ENCODE measurements at regions not wholly inside any gene's neighbourhood (a gene's known extent, or its start where the extent isn't known, plus 50 kb on each side); places are given as distances from the start of the nearest gene placed in this dataset.

DNA sequence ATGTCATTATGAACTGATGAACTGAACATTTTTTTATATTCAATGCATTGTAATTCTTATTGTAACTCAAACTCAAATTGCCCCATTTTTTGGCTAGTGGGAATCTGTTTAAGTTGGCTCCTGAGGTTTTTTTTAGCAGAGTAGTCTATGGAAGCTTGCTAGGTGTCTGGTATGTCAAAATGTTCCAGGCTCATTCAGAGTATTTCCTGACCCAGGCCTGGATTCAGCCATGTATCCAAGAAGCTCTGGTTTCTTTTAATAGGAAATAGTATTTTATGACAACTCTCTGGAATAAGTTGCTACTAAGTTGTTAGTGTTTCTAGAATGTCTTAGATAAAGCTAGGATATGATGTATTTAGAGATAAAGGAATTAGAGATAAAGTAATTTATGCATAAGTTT is 288.0 kb downstream of the ARL4A start:
- no peaks in the 10 kb centered on the region for H3K27me3 ChIP-seq (ENCODE audit: insufficient read depth, poor library complexity, severe bottlenecking)
- no peak for DNase-seq (ENCODE audit: low read depth in 1 of 2, low spot score in 1 of 2)
- TF ChIP-seq SPI1 (IDR thresholded peaks at IDR 0.05; ENCODE audit: borderline replicate concordance, low read depth): no peak
- TF ChIP-seq, protein P1, sequence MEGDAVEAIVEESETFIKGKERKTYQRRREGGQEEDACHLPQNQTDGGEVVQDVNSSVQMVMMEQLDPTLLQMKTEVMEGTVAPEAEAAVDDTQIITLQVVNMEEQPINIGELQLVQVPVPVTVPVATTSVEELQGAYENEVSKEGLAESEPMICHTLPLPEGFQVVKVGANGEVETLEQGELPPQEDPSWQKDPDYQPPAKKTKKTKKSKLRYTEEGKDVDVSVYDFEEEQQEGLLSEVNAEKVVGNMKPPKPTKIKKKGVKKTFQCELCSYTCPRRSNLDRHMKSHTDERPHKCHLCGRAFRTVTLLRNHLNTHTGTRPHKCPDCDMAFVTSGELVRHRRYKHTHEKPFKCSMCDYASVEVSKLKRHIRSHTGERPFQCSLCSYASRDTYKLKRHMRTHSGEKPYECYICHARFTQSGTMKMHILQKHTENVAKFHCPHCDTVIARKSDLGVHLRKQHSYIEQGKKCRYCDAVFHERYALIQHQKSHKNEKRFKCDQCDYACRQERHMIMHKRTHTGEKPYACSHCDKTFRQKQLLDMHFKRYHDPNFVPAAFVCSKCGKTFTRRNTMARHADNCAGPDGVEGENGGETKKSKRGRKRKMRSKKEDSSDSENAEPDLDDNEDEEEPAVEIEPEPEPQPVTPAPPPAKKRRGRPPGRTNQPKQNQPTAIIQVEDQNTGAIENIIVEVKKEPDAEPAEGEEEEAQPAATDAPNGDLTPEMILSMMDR (IDR thresholded peaks at IDR 0.05; ENCODE audit: insufficient read depth, low read length): no peak

DNA sequence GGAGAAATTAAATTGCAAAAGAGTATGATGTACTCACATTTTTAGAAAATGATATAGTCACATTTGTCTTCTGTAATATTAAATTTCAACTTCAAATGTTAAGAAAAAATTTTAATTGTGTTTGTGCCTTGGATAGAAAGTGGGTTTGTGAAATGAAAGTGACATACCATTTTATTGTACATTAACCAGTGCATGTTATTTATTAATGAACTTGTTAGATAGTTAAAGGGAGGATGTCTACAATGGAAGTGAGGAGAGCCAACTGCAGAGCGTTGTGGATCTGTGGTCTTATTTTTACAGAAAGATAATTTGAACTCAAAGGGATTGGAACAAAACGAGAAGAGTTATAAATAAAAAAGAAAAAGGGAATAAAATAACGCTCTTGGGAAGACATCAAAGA is 291.7 kb downstream of the ARL4A start:
- Histone ChIP-seq H3K27me3 (ENCODE audit: insufficient read depth, poor library complexity, severe bottlenecking) (no peaks in the 10 kb centered on the region), H3K27ac (replicated peaks) (no peak overlapping the region), H3K4me3 (replicated peaks; ENCODE audit: insufficient read depth, low read length) (no peak overlapping the region)
- DNase-seq (ENCODE audit: low read depth in 1 of 2, low spot score in 1 of 2): no peak
- TF ChIP-seq POLR2AphosphoS5 (IDR thresholded peaks at IDR 0.05; ENCODE audit: low read depth) (no peak), GABPA (IDR thresholded peaks at IDR 0.05; ENCODE audit: low read depth) (no peak), SPI1 (IDR thresholded peaks at IDR 0.05; ENCODE audit: borderline replicate concordance, low read depth) (no peak)
- TF ChIP-seq, protein P2, sequence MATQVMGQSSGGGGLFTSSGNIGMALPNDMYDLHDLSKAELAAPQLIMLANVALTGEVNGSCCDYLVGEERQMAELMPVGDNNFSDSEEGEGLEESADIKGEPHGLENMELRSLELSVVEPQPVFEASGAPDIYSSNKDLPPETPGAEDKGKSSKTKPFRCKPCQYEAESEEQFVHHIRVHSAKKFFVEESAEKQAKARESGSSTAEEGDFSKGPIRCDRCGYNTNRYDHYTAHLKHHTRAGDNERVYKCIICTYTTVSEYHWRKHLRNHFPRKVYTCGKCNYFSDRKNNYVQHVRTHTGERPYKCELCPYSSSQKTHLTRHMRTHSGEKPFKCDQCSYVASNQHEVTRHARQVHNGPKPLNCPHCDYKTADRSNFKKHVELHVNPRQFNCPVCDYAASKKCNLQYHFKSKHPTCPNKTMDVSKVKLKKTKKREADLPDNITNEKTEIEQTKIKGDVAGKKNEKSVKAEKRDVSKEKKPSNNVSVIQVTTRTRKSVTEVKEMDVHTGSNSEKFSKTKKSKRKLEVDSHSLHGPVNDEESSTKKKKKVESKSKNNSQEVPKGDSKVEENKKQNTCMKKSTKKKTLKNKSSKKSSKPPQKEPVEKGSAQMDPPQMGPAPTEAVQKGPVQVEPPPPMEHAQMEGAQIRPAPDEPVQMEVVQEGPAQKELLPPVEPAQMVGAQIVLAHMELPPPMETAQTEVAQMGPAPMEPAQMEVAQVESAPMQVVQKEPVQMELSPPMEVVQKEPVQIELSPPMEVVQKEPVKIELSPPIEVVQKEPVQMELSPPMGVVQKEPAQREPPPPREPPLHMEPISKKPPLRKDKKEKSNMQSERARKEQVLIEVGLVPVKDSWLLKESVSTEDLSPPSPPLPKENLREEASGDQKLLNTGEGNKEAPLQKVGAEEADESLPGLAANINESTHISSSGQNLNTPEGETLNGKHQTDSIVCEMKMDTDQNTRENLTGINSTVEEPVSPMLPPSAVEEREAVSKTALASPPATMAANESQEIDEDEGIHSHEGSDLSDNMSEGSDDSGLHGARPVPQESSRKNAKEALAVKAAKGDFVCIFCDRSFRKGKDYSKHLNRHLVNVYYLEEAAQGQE (IDR thresholded peaks at IDR 0.05; ENCODE audit: insufficient replicate concordance, low read depth): no peak
- TF ChIP-seq, protein P1 (IDR thresholded peaks at IDR 0.05; ENCODE audit: insufficient read depth, low read length): no peak

More for the DNA sequence above, 288.0 kb downstream of the ARL4A start:
- Histone ChIP-seq H3K27ac (replicated peaks) (no peak overlapping the region), H3K4me3 (replicated peaks; ENCODE audit: insufficient read depth, low read length) (no peak overlapping the region)

DNA sequence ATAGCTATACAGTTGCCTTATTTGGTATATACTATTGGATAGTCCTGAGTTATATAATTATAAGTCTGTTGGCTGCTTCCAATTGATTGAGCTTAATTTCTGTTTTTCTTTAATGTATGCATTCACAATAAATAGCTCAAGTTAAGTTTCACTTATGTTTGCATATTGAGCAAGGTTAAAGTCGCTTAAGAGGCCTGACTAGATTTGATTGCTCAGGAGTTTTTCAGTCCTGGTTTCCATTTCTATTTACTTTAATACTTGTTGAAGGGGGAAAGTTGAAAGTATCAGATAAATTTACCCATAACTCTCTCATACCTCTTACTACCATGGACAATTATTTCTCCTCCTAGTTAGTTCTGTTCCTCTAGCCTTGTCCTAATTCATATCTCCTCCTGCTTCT is 294.7 kb downstream of the ARL4A start:
- no peak overlapping the region for H3K4me3 ChIP-seq (replicated peaks; ENCODE audit: insufficient read depth, low read length)
- no peak for DNase-seq (ENCODE audit: low read depth in 1 of 2, low spot score in 1 of 2)
- no peaks in the 10 kb centered on the region for H3K27me3 ChIP-seq (ENCODE audit: insufficient read depth, poor library complexity, severe bottlenecking)
- H3K27ac ChIP-seq (replicated peaks): no peak overlapping the region
- TF ChIP-seq SPI1 (IDR thresholded peaks at IDR 0.05; ENCODE audit: borderline replicate concordance, low read depth): no peak
- TF ChIP-seq, protein P1 (IDR thresholded peaks at IDR 0.05; ENCODE audit: insufficient read depth, low read length): no peak
- TF ChIP-seq, protein P2 (IDR thresholded peaks at IDR 0.05; ENCODE audit: insufficient replicate concordance, low read depth): no peak
- TF ChIP-seq POLR2AphosphoS5 (IDR thresholded peaks at IDR 0.05; ENCODE audit: low read depth): no peak
- TF ChIP-seq GABPA (IDR thresholded peaks at IDR 0.05; ENCODE audit: low read depth): no peak

DNA sequence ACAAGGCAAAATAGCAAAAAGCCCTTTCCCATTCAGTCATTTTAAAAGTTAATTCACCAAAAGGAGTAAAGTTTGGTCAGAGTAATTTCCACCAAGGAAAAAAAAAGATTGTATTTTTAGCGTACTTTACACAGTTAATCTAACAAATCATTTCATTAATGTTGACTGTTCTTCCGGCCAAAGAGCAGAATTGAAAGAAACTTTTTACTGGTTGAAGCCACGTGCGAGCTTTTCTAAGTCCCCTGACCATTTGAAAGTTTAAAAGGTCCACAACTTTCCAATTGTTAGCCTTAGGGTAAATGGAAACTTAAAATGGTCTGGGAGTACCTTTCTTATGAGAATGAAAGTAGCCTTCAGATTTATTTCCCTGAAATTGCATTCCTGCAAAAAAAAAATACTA is 296.7 kb downstream of the ARL4A start:
- H3K27me3 ChIP-seq (ENCODE audit: insufficient read depth, poor library complexity, severe bottlenecking): no peaks in the 10 kb centered on the region
- TF ChIP-seq, protein P2 (IDR thresholded peaks at IDR 0.05; ENCODE audit: insufficient replicate concordance, low read depth): no peak
- no peak for TF ChIP-seq SPI1 (IDR thresholded peaks at IDR 0.05; ENCODE audit: borderline replicate concordance, low read depth)
- TF ChIP-seq GABPA (IDR thresholded peaks at IDR 0.05; ENCODE audit: low read depth): no peak
- TF ChIP-seq, protein P1 (IDR thresholded peaks at IDR 0.05; ENCODE audit: insufficient read depth, low read length): no peak
- no peak for TF ChIP-seq POLR2AphosphoS5 (IDR thresholded peaks at IDR 0.05; ENCODE audit: low read depth)
- DNase-seq (ENCODE audit: low read depth in 1 of 2, low spot score in 1 of 2): no peak
- H3K27ac ChIP-seq (replicated peaks): no peak overlapping the region
- H3K4me3 ChIP-seq (replicated peaks; ENCODE audit: insufficient read depth, low read length): no peak overlapping the region
